ENCODE measurements at regions not wholly inside any gene's neighbourhood (a gene's known extent, or its start where the extent isn't known, plus 50 kb on each side); places are given as distances from the start of the nearest gene placed in this dataset.

DNA sequence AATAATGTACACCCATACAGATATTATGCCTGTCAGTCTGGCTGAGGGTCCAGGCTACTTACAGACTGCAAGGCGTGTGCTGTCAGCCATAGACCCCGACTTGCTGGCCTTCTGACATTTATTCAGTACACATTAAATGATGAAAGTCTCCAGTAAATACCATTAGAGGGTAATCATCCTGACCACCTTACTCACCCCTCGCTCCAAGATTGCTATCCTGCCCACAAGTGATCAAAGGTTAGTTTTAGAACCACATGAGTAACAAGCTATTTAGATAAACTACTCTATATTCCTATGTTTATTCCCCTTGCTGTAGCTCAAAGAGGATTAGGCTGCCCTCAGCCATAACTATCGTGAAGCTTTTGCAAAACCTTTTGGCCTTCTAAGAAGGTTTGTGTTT lies 1426.7 kb downstream of the NLGN4Y start (continued):
- TF ChIP-seq, protein P1, sequence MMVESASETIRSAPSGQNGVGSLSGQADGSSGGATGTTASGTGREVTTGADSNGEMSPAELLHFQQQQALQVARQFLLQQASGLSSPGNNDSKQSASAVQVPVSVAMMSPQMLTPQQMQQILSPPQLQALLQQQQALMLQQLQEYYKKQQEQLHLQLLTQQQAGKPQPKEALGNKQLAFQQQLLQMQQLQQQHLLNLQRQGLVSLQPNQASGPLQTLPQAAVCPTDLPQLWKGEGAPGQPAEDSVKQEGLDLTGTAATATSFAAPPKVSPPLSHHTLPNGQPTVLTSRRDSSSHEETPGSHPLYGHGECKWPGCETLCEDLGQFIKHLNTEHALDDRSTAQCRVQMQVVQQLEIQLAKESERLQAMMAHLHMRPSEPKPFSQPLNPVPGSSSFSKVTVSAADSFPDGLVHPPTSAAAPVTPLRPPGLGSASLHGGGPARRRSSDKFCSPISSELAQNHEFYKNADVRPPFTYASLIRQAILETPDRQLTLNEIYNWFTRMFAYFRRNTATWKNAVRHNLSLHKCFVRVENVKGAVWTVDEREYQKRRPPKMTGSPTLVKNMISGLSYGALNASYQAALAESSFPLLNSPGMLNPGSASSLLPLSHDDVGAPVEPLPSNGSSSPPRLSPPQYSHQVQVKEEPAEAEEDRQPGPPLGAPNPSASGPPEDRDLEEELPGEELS (CRISPR knock-in tag; IDR thresholded peaks at IDR 0.05), result no peak
- TF ChIP-seq, protein P2, sequence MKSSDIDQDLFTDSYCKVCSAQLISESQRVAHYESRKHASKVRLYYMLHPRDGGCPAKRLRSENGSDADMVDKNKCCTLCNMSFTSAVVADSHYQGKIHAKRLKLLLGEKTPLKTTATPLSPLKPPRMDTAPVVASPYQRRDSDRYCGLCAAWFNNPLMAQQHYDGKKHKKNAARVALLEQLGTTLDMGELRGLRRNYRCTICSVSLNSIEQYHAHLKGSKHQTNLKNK (CRISPR knock-in tag; IDR thresholded peaks at IDR 0.05), result no peak
- TF ChIP-seq, protein P3, sequence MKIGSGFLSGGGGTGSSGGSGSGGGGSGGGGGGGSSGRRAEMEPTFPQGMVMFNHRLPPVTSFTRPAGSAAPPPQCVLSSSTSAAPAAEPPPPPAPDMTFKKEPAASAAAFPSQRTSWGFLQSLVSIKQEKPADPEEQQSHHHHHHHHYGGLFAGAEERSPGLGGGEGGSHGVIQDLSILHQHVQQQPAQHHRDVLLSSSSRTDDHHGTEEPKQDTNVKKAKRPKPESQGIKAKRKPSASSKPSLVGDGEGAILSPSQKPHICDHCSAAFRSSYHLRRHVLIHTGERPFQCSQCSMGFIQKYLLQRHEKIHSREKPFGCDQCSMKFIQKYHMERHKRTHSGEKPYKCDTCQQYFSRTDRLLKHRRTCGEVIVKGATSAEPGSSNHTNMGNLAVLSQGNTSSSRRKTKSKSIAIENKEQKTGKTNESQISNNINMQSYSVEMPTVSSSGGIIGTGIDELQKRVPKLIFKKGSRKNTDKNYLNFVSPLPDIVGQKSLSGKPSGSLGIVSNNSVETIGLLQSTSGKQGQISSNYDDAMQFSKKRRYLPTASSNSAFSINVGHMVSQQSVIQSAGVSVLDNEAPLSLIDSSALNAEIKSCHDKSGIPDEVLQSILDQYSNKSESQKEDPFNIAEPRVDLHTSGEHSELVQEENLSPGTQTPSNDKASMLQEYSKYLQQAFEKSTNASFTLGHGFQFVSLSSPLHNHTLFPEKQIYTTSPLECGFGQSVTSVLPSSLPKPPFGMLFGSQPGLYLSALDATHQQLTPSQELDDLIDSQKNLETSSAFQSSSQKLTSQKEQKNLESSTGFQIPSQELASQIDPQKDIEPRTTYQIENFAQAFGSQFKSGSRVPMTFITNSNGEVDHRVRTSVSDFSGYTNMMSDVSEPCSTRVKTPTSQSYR (CRISPR knock-in tag; IDR thresholded peaks at IDR 0.05), result no peak
- no peak for TF ChIP-seq ELF4 (CRISPR knock-in tag; IDR thresholded peaks at IDR 0.05; ENCODE audit: low read depth)
- TF ChIP-seq ZNF671 (CRISPR knock-in tag; IDR thresholded peaks at IDR 0.05), result no peak
- TF ChIP-seq ZBTB21 (CRISPR knock-in tag; IDR thresholded peaks at IDR 0.05; ENCODE audit: borderline replicate concordance), result no peak
- TF ChIP-seq GABPB1 (CRISPR knock-in tag; IDR thresholded peaks at IDR 0.05), result no peak
- TF ChIP-seq MXD4 (CRISPR knock-in tag; IDR thresholded peaks at IDR 0.05; ENCODE audit: borderline replicate concordance), result no peak
- TF ChIP-seq ESRRA (CRISPR knock-in tag; IDR thresholded peaks at IDR 0.05; ENCODE audit: borderline replicate concordance), result no peak

DNA sequence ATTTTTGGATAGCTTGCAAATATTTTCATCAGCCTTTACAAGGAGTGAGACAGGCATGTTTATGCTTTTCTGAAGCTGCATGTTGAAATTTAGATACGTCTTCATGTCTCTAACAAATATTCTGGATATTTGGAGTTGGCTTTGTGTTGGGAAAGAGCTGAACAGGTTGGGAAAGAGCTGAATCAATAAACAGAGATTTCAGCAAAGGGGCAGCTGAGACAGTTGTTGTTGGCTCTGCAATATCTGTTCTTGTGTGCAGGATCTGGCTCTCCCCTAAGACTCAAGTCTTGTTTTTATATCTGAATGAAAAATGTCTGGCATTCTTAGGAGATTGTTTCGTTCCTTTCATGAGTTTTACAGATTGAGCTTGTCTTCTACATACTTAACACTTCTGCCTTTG lies 1444.5 kb downstream of the NLGN4Y start:
- Mint-ChIP-seq H3K9me3 (peaks cover 9% of the 10 kb centered on the region; the same call in 1 of the 2 replicates), H3K4me1 (no peaks in the 10 kb centered on the region)

More for the DNA sequence above, 1444.5 kb downstream of the NLGN4Y start:
- CTCF ChIA-PET, result no interaction called here
- H3K36me3 Mint-ChIP-seq, result no peaks in the 10 kb centered on the region
- POLR2A ChIA-PET, result no interaction called here
- TF ChIP-seq EMX1 (CRISPR knock-in tag; IDR thresholded peaks at IDR 0.05) (no peak), ZNF416 (CRISPR knock-in tag; IDR thresholded peaks at IDR 0.05) (no peak), TP53 (CRISPR knock-in tag; IDR thresholded peaks at IDR 0.05) (no peak), TEAD4 (CRISPR knock-in tag; IDR thresholded peaks at IDR 0.05) (no peak), NFATC4 (CRISPR knock-in tag; IDR thresholded peaks at IDR 0.05) (no peak), NFYB (CRISPR knock-in tag; conservative IDR thresholded peaks at IDR 0.05; ENCODE audit: low read depth) (no peak)
- TF ChIP-seq, protein P4, sequence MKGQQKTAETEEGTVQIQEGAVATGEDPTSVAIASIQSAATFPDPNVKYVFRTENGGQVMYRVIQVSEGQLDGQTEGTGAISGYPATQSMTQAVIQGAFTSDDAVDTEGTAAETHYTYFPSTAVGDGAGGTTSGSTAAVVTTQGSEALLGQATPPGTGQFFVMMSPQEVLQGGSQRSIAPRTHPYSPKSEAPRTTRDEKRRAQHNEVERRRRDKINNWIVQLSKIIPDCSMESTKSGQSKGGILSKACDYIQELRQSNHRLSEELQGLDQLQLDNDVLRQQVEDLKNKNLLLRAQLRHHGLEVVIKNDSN (CRISPR knock-in tag; IDR thresholded peaks at IDR 0.05), result no peak
- TF ChIP-seq, protein P5, sequence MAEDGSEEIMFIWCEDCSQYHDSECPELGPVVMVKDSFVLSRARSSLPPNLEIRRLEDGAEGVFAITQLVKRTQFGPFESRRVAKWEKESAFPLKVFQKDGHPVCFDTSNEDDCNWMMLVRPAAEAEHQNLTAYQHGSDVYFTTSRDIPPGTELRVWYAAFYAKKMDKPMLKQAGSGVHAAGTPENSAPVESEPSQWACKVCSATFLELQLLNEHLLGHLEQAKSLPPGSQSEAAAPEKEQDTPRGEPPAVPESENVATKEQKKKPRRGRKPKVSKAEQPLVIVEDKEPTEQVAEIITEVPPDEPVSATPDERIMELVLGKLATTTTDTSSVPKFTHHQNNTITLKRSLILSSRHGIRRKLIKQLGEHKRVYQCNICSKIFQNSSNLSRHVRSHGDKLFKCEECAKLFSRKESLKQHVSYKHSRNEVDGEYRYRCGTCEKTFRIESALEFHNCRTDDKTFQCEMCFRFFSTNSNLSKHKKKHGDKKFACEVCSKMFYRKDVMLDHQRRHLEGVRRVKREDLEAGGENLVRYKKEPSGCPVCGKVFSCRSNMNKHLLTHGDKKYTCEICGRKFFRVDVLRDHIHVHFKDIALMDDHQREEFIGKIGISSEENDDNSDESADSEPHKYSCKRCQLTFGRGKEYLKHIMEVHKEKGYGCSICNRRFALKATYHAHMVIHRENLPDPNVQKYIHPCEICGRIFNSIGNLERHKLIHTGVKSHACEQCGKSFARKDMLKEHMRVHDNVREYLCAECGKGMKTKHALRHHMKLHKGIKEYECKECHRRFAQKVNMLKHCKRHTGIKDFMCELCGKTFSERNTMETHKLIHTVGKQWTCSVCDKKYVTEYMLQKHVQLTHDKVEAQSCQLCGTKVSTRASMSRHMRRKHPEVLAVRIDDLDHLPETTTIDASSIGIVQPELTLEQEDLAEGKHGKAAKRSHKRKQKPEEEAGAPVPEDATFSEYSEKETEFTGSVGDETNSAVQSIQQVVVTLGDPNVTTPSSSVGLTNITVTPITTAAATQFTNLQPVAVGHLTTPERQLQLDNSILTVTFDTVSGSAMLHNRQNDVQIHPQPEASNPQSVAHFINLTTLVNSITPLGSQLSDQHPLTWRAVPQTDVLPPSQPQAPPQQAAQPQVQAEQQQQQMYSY (CRISPR knock-in tag; IDR thresholded peaks at IDR 0.05), result no peak
- TF ChIP-seq, protein P6, sequence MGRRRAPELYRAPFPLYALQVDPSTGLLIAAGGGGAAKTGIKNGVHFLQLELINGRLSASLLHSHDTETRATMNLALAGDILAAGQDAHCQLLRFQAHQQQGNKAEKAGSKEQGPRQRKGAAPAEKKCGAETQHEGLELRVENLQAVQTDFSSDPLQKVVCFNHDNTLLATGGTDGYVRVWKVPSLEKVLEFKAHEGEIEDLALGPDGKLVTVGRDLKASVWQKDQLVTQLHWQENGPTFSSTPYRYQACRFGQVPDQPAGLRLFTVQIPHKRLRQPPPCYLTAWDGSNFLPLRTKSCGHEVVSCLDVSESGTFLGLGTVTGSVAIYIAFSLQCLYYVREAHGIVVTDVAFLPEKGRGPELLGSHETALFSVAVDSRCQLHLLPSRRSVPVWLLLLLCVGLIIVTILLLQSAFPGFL (CRISPR knock-in tag; IDR thresholded peaks at IDR 0.05; ENCODE audit: borderline replicate concordance), result no peak
- TF ChIP-seq, protein P7, sequence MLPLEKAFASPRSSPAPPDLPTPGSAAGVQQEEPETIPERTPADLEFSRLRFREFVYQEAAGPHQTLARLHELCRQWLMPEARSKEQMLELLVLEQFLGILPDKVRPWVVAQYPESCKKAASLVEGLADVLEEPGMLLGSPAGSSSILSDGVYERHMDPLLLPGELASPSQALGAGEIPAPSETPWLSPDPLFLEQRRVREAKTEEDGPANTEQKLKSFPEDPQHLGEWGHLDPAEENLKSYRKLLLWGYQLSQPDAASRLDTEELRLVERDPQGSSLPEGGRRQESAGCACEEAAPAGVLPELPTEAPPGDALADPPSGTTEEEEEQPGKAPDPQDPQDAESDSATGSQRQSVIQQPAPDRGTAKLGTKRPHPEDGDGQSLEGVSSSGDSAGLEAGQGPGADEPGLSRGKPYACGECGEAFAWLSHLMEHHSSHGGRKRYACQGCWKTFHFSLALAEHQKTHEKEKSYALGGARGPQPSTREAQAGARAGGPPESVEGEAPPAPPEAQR (CRISPR knock-in tag; IDR thresholded peaks at IDR 0.05), result no peak
- TF ChIP-seq, protein P8, sequence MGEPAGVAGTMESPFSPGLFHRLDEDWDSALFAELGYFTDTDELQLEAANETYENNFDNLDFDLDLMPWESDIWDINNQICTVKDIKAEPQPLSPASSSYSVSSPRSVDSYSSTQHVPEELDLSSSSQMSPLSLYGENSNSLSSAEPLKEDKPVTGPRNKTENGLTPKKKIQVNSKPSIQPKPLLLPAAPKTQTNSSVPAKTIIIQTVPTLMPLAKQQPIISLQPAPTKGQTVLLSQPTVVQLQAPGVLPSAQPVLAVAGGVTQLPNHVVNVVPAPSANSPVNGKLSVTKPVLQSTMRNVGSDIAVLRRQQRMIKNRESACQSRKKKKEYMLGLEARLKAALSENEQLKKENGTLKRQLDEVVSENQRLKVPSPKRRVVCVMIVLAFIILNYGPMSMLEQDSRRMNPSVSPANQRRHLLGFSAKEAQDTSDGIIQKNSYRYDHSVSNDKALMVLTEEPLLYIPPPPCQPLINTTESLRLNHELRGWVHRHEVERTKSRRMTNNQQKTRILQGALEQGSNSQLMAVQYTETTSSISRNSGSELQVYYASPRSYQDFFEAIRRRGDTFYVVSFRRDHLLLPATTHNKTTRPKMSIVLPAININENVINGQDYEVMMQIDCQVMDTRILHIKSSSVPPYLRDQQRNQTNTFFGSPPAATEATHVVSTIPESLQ (CRISPR knock-in tag; IDR thresholded peaks at IDR 0.05), result no peak
- ATAC-seq (no peak), DNase-seq (ENCODE audit: low spot score) (no peak)
- no peak overlapping the region for H3K4me3 Mint-ChIP-seq
- H3K27ac Mint-ChIP-seq, result no peak overlapping the region
- H3K27me3 Mint-ChIP-seq (ENCODE audit: low read depth), result no peaks in the 10 kb centered on the region
